GM12878 (cell line): ENCODE measurements at regions not wholly inside any gene's neighbourhood (a gene's known extent, or its start where the extent isn't known, plus 50 kb on each side); places are given as distances from the start of the nearest gene placed in this dataset.
A peak's percentile ranks its signal among the peaks of the same experiment; 100 is the strongest.

Experiments
- BCL3 ChIP-seq: IDR thresholded peaks from 2 replicates; pipeline ENCODE4 v1.6.1; 2011; ENCODE audit warnings: borderline replicate concordance, low read depth, mild to moderate bottlenecking, moderate library complexity, low read length; ENCODE audit not compliant: insufficient read depth, poor library complexity, severe bottlenecking
- E2F8 ChIP-seq: fragments of 450-650 bp; IDR thresholded peaks from 2 replicates; pipeline ENCODE4 v1.6.1; 2018; ENCODE audit warnings: mild to moderate bottlenecking, low read depth, moderate library complexity; ENCODE audit not compliant: partially characterized antibody
- EGR1 ChIP-seq, 2 experiments: IDR thresholded peaks; 1 replicate in 1 of 2; 2 replicates in 1 of 2; pipeline ENCODE4 v1.6.1; 2011 to 2012; ENCODE audit warnings: low read depth in 2 of 2, low read length in 2 of 2, borderline replicate concordance in 1 of 2, mild to moderate bottlenecking in 1 of 2, moderate library complexity in 1 of 2
- ETV6 ChIP-seq, 2 experiments: fragments of 450-650 bp in 1 of 2; IDR thresholded peaks in 1 of 2; conservative IDR thresholded peaks in 1 of 2; 2 replicates each; pipeline ENCODE4 v1.6.1; 2014; ENCODE audit warnings: antibody characterized with exemption in 1 of 2, borderline replicate concordance in 1 of 2, low read depth in 1 of 2, mild to moderate bottlenecking in 1 of 2, moderate library complexity in 1 of 2
- GATAD2B ChIP-seq: fragments of 450-650 bp; conservative IDR thresholded peaks from 2 replicates; pipeline ENCODE4 v1.6.1; 2017; ENCODE audit warnings: low read depth, mild to moderate bottlenecking, moderate library complexity
- IRF5 ChIP-seq: fragments of 450-650 bp; IDR thresholded peaks from 2 replicates; pipeline ENCODE4 v1.6.1; 2017; ENCODE audit warnings: borderline replicate concordance
- JUND ChIP-seq: IDR thresholded peaks from 2 replicates; pipeline ENCODE4 v1.6.1; 2012; ENCODE audit warnings: low read depth, mild to moderate bottlenecking, low read length, improper control_type of control experiment, moderate library complexity
- MTA3 ChIP-seq: IDR thresholded peaks from 2 replicates; pipeline ENCODE4 v1.6.1; 2012; ENCODE audit warnings: low read length, inconsistent platforms, borderline replicate concordance
- MYB ChIP-seq: fragments of 150-350 bp; IDR thresholded peaks from 2 replicates; pipeline ENCODE4 v1.6.1; 2014; ENCODE audit warnings: mild to moderate bottlenecking, low read depth, low read length, borderline replicate concordance
- MYC ChIP-seq: IDR thresholded peaks from 2 replicates; pipeline ENCODE4 v1.6.1; 2011; ENCODE audit warnings: mild to moderate bottlenecking, low read length, moderate library complexity, inconsistent platforms; ENCODE audit not compliant: insufficient read depth, insufficient replicate concordance, insufficient read length, severe bottlenecking
- NFYB ChIP-seq: IDR thresholded peaks from 2 replicates; pipeline ENCODE4 v1.6.1; 2011; ENCODE audit warnings: low read depth, mild to moderate bottlenecking, low read length, improper control_type of control experiment, moderate library complexity; ENCODE audit not compliant: insufficient read depth
- SKIL ChIP-seq: fragments of 450-650 bp; IDR thresholded peaks from 2 replicates; pipeline ENCODE4 v1.6.1; 2017; ENCODE audit warnings: mild to moderate bottlenecking, low read depth, inconsistent platforms; ENCODE audit not compliant: poor library complexity, severe bottlenecking
- ZBTB11 ChIP-seq: fragments of 450-650 bp; formaldehyde crosslinking; IDR thresholded peaks from 2 replicates; pipeline ENCODE4 v1.5.0; 2022; ENCODE audit warnings: mild to moderate bottlenecking, missing genetic modification characterization

- TF ChIP-seq E2F8 = no peak
- no peak for TF ChIP-seq ETV6 (conservative IDR thresholded peaks at IDR 0.05 in 1 of 2, IDR thresholded peaks at IDR 0.05 in 1 of 2; ENCODE audit: borderline replicate concordance in 1 of 2, low read depth in 1 of 2)
- no peak for TF ChIP-seq MTA3
- 0 out of 2 replicates have a peak, but pooled peaks have one; percentile 48 for TF ChIP-seq GATAD2B
- no peak for TF ChIP-seq MYC
- no peak for TF ChIP-seq EGR1 (IDR thresholded peaks at IDR 0.05; ENCODE audit: borderline replicate concordance in 1 of 2, low read depth in 2 of 2, low read length in 2 of 2)
- no peak for TF ChIP-seq NFYB
- TF ChIP-seq ZBTB11 (CRISPR knock-in tag) = no peak
- TF ChIP-seq JUND = no peak
- no peak for TF ChIP-seq BCL3
- TF ChIP-seq IRF5 = no peak
- TF ChIP-seq MYB = no peak
- TF ChIP-seq SKIL = no peak
Measured at GRCh38 chr10:5583525-5584175, 58.9 kb downstream of the CALML3 start (continued).
